ENCODE measurements at regions not wholly inside any gene's neighbourhood (a gene's known extent, or its start where the extent isn't known, plus 50 kb on each side); places are given as distances from the start of the nearest gene placed in this dataset.

DNA sequence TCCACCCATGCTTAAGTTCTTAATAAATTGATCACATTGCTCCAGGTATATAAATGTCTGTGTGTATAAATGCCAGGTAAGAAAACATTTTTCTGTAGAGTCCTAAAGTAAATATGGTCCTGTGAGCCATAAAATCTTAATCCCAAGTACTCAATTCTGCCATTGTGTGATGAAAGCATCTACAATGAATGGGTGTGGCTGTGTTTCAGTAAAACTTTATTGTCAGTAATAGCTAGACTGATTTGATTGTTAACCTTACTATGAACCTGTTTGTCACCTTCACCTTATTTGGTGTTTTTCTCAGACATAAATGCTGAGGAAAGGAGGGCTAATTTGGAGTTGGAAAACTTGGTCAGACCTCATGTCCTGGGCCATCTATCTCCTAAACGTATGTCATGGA is 683.5 kb upstream of the GRM7 start:
- no peak for ATAC-seq
- TF ChIP-seq ZNF565 (CRISPR knock-in tag; conservative IDR thresholded peaks at IDR 0.05; ENCODE audit: low read depth) (no peak), BACH2 (CRISPR knock-in tag; IDR thresholded peaks at IDR 0.05; ENCODE audit: borderline replicate concordance) (no peak), CSDC2 (CRISPR knock-in tag; IDR thresholded peaks at IDR 0.05) (no peak), OSR1 (CRISPR knock-in tag; IDR thresholded peaks at IDR 0.05) (no peak), ZNF70 (CRISPR knock-in tag; IDR thresholded peaks at IDR 0.05) (no peak), ZNF8 (CRISPR knock-in tag; IDR thresholded peaks at IDR 0.05) (no peak), GLIS3 (CRISPR knock-in tag; IDR thresholded peaks at IDR 0.05) (no peak), PPARA (CRISPR knock-in tag; IDR thresholded peaks at IDR 0.05; ENCODE audit: borderline replicate concordance) (no peak)
- TF ChIP-seq, protein P1, sequence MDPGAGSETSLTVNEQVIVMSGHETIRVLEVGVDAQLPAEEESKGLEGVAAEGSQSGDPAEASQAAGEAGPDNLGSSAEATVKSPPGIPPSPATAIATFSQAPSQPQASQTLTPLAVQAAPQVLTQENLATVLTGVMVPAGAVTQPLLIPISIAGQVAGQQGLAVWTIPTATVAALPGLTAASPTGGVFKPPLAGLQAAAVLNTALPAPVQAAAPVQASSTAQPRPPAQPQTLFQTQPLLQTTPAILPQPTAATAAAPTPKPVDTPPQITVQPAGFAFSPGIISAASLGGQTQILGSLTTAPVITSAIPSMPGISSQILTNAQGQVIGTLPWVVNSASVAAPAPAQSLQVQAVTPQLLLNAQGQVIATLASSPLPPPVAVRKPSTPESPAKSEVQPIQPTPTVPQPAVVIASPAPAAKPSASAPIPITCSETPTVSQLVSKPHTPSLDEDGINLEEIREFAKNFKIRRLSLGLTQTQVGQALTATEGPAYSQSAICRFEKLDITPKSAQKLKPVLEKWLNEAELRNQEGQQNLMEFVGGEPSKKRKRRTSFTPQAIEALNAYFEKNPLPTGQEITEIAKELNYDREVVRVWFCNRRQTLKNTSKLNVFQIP (CRISPR knock-in tag; IDR thresholded peaks at IDR 0.05; ENCODE audit: borderline replicate concordance, low read depth): no peak
- TF ChIP-seq, protein P2, sequence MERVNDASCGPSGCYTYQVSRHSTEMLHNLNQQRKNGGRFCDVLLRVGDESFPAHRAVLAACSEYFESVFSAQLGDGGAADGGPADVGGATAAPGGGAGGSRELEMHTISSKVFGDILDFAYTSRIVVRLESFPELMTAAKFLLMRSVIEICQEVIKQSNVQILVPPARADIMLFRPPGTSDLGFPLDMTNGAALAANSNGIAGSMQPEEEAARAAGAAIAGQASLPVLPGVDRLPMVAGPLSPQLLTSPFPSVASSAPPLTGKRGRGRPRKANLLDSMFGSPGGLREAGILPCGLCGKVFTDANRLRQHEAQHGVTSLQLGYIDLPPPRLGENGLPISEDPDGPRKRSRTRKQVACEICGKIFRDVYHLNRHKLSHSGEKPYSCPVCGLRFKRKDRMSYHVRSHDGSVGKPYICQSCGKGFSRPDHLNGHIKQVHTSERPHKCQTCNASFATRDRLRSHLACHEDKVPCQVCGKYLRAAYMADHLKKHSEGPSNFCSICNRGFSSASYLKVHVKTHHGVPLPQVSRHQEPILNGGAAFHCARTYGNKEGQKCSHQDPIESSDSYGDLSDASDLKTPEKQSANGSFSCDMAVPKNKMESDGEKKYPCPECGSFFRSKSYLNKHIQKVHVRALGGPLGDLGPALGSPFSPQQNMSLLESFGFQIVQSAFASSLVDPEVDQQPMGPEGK (CRISPR knock-in tag; IDR thresholded peaks at IDR 0.05; ENCODE audit: borderline replicate concordance): no peak

GRCh38 chr3:6179761-6180160 is 681.2 kb upstream of the GRM7 start:
- no peak for TF ChIP-seq ESRRG (CRISPR knock-in tag; IDR thresholded peaks at IDR 0.05)
- TF ChIP-seq ZNF565 (CRISPR knock-in tag; conservative IDR thresholded peaks at IDR 0.05; ENCODE audit: low read depth): no peak
- TF ChIP-seq CSRNP3 (CRISPR knock-in tag; IDR thresholded peaks at IDR 0.05): no peak
- TF ChIP-seq TCF4 (CRISPR knock-in tag; IDR thresholded peaks at IDR 0.05; ENCODE audit: borderline replicate concordance): no peak
- TF ChIP-seq, protein P1 (CRISPR knock-in tag; IDR thresholded peaks at IDR 0.05; ENCODE audit: borderline replicate concordance, low read depth): no peak
- TF ChIP-seq, protein P2 (CRISPR knock-in tag; IDR thresholded peaks at IDR 0.05; ENCODE audit: borderline replicate concordance): no peak
- TF ChIP-seq OSR1 (CRISPR knock-in tag; IDR thresholded peaks at IDR 0.05): no peak
- TF ChIP-seq ZFP3 (CRISPR knock-in tag; IDR thresholded peaks at IDR 0.05): no peak
- TF ChIP-seq, protein P3, sequence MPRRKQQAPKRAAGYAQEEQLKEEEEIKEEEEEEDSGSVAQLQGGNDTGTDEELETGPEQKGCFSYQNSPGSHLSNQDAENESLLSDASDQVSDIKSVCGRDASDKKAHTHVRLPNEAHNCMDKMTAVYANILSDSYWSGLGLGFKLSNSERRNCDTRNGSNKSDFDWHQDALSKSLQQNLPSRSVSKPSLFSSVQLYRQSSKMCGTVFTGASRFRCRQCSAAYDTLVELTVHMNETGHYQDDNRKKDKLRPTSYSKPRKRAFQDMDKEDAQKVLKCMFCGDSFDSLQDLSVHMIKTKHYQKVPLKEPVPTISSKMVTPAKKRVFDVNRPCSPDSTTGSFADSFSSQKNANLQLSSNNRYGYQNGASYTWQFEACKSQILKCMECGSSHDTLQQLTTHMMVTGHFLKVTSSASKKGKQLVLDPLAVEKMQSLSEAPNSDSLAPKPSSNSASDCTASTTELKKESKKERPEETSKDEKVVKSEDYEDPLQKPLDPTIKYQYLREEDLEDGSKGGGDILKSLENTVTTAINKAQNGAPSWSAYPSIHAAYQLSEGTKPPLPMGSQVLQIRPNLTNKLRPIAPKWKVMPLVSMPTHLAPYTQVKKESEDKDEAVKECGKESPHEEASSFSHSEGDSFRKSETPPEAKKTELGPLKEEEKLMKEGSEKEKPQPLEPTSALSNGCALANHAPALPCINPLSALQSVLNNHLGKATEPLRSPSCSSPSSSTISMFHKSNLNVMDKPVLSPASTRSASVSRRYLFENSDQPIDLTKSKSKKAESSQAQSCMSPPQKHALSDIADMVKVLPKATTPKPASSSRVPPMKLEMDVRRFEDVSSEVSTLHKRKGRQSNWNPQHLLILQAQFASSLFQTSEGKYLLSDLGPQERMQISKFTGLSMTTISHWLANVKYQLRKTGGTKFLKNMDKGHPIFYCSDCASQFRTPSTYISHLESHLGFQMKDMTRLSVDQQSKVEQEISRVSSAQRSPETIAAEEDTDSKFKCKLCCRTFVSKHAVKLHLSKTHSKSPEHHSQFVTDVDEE (CRISPR knock-in tag; IDR thresholded peaks at IDR 0.05): no peak
- no peak for TF ChIP-seq ZNF8 (CRISPR knock-in tag; IDR thresholded peaks at IDR 0.05)
- no peak for TF ChIP-seq ISL1 (CRISPR knock-in tag; IDR thresholded peaks at IDR 0.05)
- no peak for TF ChIP-seq ZC3H10 (CRISPR knock-in tag; IDR thresholded peaks at IDR 0.05)
- TF ChIP-seq TOX (CRISPR knock-in tag; IDR thresholded peaks at IDR 0.05; ENCODE audit: borderline replicate concordance): no peak
- no peak for TF ChIP-seq ZFP30 (CRISPR knock-in tag; IDR thresholded peaks at IDR 0.05)
- TF ChIP-seq BACH2 (CRISPR knock-in tag; IDR thresholded peaks at IDR 0.05; ENCODE audit: borderline replicate concordance): no peak
- TF ChIP-seq SNAI2 (CRISPR knock-in tag; IDR thresholded peaks at IDR 0.05): no peak
- no peak for TF ChIP-seq RARB (CRISPR knock-in tag; IDR thresholded peaks at IDR 0.05)
- TF ChIP-seq GLIS3 (CRISPR knock-in tag; IDR thresholded peaks at IDR 0.05): no peak
- TF ChIP-seq, protein P4, sequence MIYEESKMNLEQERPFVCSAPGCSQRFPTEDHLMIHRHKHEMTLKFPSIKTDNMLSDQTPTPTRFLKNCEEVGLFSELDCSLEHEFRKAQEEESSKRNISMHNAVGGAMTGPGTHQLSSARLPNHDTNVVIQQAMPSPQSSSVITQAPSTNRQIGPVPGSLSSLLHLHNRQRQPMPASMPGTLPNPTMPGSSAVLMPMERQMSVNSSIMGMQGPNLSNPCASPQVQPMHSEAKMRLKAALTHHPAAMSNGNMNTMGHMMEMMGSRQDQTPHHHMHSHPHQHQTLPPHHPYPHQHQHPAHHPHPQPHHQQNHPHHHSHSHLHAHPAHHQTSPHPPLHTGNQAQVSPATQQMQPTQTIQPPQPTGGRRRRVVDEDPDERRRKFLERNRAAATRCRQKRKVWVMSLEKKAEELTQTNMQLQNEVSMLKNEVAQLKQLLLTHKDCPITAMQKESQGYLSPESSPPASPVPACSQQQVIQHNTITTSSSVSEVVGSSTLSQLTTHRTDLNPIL (CRISPR knock-in tag; IDR thresholded peaks at IDR 0.05; ENCODE audit: low read depth): no peak
- no peak for TF ChIP-seq ARNTL (CRISPR knock-in tag; IDR thresholded peaks at IDR 0.05; ENCODE audit: borderline replicate concordance, low read depth)
- no peak for ATAC-seq
